ENCODE measurements at regions not wholly inside any gene's neighbourhood (a gene's known extent, or its start where the extent isn't known, plus 50 kb on each side); places are given as distances from the start of the nearest gene placed in this dataset.

DNA sequence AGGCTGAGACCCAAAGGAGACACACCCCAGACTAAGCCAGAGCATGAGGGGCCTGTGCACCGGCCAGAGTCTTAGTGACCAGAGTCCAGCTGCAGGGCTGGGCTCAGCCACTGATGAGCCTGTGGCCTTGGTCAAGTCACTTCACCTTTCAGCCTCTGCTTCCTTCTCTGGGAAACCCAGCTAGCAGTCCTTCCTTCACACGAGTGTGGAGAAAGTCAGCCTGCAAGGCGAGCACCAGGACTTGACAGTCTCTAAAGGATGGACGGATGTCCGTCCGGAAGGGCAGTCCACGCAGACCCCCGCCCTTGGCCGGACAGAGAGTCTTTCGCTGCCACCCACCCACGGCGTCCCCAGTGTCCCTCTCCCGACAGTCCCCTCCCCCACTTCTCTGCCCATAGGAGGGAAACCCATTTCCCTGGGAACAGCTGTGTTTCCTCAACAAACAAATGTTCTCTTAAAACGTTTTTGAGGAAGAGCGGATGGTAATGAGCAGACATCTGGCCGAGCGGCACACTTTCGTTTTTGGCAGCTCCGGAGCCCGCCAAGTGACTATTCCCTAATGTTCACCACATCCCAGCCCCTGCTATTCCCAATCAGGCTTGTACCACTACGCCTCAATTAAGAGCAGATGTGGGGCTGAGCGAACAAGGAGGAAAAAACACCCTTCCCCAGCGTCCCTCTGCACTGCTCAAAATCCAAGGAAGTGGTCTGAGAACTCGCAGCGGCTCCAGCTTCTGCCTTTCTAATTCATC is 129.1 kb upstream of the SMAD3 start:
- peak; percentile 68 for DNase-seq (ENCODE audit: low spot score)

GRCh38 chr15:66936861-66937582 is 128.4 kb upstream of the SMAD3 start:
- ATAC-seq = peak; percentile 14
- intact Hi-C loops (cut with DNase I) = no loop called here
- DNase-seq (ENCODE audit: low spot score) = peak; percentile 37

More for the DNA sequence above, 129.1 kb upstream of the SMAD3 start:
- peak; percentile 85 for ATAC-seq
- intact Hi-C loops (cut with DNase I) = no loop called here

DNA sequence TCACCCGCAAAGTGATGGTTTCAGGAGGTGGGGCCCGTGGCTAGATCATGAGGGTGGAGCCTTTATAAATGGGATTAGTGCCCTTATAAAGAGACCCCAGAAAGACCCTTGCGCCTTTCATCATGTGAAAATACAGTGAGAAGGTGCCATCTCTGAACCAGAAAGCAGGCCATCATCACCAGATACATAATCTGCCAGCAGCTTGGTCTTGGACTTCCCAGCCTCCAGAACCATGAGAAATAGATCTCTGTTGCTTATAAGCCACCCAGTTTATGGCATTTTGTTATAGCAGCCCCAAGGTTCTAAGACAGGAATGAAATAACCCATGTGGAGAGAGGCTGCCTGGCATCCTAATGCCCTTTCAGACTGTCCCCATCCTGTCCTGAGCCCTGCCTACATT is 127.8 kb upstream of the SMAD3 start:
- ATAC-seq (no peak), DNase-seq (ENCODE audit: low spot score) (no peak)
- intact Hi-C loops (cut with DNase I) = no loop called here

DNA sequence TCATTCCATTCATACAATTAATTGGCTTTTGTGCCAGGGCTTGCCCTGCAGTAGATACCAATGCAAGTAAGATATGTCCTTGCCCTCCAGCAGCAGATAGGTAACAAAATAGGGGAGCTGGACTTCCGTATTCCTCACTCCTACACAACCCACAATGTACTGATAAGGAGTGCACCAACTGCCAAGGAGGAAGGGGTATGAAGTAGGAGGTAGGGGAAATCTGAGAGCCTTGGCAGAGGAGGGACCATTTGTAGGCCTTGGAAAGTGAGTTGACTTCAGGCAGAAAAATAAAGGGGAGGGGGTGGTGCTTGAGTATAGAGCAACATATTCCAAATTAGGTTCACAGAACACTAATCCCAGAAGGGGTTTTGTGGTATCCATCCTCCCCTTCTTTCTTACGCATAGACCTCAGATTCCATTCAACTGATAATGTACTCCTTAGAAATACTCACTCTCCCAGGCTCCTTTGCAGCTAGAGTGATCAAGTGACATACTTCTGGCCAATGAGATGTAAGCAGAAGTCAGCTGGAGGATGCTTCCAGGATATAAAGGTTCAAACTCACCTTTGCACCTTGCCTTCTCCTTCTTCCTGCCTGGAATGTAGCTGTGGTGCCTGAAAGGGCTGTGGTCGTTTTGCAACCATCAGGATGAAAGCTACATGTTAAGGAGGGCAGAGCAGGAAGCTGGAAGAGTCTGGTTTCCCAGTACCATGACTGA is 127.1 kb upstream of the SMAD3 start:
- intact Hi-C loops (cut with DNase I) = no loop called here
- DNase-seq (ENCODE audit: low spot score) = peak; percentile 6
- no peak for ATAC-seq

- ATAC-seq (no peak), DNase-seq (ENCODE audit: low spot score) (no peak)
- intact Hi-C loops (cut with DNase I) = no loop called here
Observed at GRCh38 chr15:66939016-66939415, 126.4 kb upstream of the SMAD3 start.

- ATAC-seq = no peak
Observed at GRCh38 chr15:66939451-66940023, 125.9 kb upstream of the SMAD3 start.

DNA sequence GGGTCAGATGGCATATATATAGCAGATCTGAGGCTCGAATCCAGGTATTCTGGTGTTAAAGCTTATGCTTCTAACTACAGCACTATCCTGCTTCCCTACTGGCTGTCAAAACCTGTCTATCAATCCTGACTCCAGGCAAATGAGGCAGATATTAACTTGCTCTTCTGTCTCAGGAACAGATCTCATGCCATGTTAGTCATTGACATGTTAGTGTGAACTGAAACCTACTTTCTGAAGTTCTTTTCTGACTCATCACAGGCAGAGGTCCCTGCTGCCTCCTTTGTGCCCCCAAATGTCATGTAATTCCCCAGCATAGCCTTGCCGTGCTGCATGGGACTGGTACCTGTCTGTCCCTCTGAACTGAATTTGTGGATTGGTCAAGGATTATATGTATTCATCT is 125.0 kb upstream of the SMAD3 start:
- intact Hi-C loops (cut with DNase I) = loop anchor here (10.0 kb wide), 1 partner anchor 374 kb away; no protein-coding TSS in a partner anchor
- ATAC-seq = no peak
- peak; percentile 12 for DNase-seq (ENCODE audit: low spot score)

More at GRCh38 chr15:66939451-66940023, 125.9 kb upstream of the SMAD3 start:
- peak; percentile 33 for DNase-seq (ENCODE audit: low spot score)
- intact Hi-C loops (cut with DNase I) = loop anchor here (10.0 kb wide), 1 partner anchor 375 kb away; no protein-coding TSS in a partner anchor

GRCh38 chr15:66941108-66941711 is 124.2 kb upstream of the SMAD3 start:
- DNase-seq (ENCODE audit: low spot score) (peak; percentile 60), ATAC-seq (peak; percentile 31)
- intact Hi-C loops (cut with DNase I) = loop anchor here (10.0 kb wide), 1 partner anchor 374 kb away; no protein-coding TSS in a partner anchor

DNA sequence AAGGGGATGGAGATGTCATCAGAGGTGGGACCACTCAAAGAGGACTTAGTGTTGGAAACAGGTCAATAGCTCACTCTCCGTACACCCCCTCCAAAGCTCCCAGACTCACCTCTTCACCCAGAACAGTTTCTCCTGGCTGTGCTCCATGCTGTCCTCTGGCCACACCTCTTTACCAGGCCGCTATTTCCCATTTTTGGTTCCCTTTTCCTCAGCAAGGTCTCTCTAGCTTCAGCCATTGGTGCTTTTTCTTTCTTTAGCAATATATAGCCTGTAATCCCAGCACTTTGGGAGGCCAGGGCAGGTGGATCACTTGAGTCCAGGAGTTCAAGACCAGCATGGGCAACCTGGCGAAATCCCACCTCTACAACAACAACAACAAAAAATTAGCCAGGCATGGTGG is 123.6 kb upstream of the SMAD3 start:
- intact Hi-C loops (cut with DNase I) = loop anchor here (10.0 kb wide), 1 partner anchor 373 kb away; no protein-coding TSS in a partner anchor
- ATAC-seq = peak; percentile 8
- no peak for DNase-seq (ENCODE audit: low spot score)

DNA sequence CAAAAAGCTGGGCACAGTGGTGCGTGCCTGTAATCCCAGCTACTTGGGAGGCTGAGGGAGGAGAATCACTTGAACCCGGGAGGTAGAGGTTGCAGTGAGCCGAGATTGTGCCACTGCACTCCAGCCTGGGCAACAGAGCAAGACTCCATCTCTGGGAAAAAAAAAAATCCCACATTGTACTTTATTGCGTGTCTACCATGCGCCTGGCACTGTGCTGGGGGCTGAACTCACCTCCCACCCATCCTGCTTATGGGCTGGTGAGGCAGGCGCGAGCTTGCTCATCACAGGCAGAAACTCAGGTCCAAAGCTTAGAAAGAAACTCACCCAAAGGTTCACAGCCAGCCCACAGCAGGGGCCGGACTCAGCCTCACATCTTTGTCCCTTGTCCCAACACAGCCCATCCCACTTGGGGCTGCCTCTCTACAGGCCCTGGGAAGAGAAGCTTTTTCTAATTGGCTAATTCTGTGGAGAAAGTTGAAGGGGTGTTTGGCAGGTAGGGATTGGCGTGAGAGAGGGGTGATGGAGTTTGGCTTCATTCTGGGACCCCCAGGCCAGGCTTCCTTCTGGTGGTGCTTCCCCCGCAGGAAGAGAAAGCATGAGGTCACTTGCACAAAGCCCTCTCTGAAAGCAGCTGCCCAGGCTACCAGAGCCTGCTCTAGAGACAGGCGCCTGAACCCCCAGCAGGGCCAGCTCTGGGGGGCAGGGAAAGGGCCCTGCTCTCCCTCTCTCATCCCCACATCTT is 122.6 kb upstream of the SMAD3 start:
- ATAC-seq = no peak
- intact Hi-C loops (cut with DNase I) = loop anchor here (10.0 kb wide), 1 partner anchor 372 kb away; no protein-coding TSS in a partner anchor
- peak; percentile 2 for DNase-seq (ENCODE audit: low spot score)

- DNase-seq (ENCODE audit: low spot score) (no peak), ATAC-seq (no peak)
- intact Hi-C loops (cut with DNase I) = loop anchor here (10.0 kb wide), 1 partner anchor 371 kb away; no protein-coding TSS in a partner anchor
Observed at GRCh38 chr15:66943456-66944095, 121.8 kb upstream of the SMAD3 start.

DNA sequence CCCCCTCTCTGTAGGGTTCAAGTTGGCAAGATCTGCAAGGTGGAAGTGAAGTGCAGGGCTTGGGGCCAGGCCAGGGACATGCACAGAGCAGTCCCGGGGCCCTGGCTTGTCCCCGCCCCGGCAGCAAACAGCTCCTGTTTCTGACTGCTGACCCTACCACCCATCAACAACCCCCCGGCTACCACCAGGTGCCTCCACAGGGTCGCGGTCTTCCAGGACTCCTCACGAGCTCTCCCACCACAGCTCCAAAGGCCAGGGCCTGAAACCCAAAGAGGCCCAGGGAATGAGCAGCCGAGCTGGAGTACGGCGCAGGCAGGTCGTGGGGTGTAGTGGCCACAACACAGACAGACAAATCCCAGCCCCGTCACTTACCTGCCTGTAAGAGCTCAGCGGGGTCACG is 121.3 kb upstream of the SMAD3 start:
- ATAC-seq (no peak), DNase-seq (ENCODE audit: low spot score) (no peak)
- intact Hi-C loops (cut with DNase I) = loop anchor here (10.0 kb wide), 1 partner anchor 371 kb away; no protein-coding TSS in a partner anchor

DNA sequence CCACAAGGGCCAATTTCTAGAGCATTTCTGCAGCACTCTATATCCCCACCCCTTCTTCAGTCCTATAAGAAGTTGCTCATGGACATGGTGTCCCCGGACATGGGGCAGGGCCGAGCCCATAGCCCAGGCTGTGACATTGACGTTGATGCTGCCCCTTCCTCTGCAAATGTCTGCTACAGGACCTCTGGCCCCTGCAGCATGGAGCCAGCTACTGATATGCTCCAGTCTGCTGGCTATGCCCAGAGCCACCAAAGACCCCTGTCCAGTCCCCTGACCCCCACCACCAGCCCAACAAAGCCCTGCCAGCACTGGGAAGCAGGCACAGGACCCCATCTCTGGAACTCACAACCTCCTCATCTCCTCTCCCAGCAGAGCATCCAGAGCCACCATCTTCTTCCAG is 120.1 kb upstream of the SMAD3 start:
- ATAC-seq (no peak), DNase-seq (ENCODE audit: low spot score) (no peak)
- intact Hi-C loops (cut with DNase I) = loop anchor here (5.0 to 10.0 kb wide), 2 partner anchors 370 to 892 kb away; no protein-coding TSS in a partner anchor

GRCh38 chr15:66945842-66946241 is 119.6 kb upstream of the SMAD3 start:
- DNase-seq (ENCODE audit: low spot score) = no peak
- ATAC-seq = no peak

GRCh38 chr15:66946578-66947164 is 118.7 kb upstream of the SMAD3 start:
- ATAC-seq = peak; percentile 72
- peak; percentile 83 for DNase-seq (ENCODE audit: low spot score)
- intact Hi-C loops (cut with DNase I) = loop anchor here (5.0 to 10.0 kb wide), 2 partner anchors 368 to 891 kb away; no protein-coding TSS in a partner anchor

More at GRCh38 chr15:66945842-66946241, 119.6 kb upstream of the SMAD3 start:
- intact Hi-C loops (cut with DNase I) = loop anchor here (5.0 to 10.0 kb wide), 2 partner anchors 369 to 891 kb away; no protein-coding TSS in a partner anchor

GRCh38 chr15:66947471-66947870 is 117.9 kb upstream of the SMAD3 start:
- ATAC-seq (no peak), DNase-seq (ENCODE audit: low spot score) (no peak)

DNA sequence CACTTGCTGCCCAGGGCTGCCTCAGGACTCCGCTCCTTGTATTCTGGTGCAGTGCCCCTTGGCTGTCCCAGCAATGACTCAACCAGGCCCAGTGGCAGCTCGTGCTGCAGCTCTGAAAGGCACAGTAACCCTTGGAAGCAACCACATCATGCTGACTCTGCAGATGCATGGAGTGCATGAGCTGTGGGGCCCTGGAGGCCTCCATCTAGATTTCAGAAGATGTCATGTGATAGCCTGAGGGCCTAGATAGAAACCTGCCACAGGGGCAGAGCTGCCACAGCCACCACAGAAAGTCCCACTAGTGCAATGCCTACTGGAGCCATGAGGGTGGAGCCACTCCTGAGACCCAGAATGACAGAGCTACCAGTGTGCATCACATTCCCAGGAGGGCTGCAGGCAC is 117.1 kb upstream of the SMAD3 start:
- intact Hi-C loops (cut with DNase I) = loop anchor here (5.0 to 10.0 kb wide), 2 partner anchors 367 to 889 kb away; no protein-coding TSS in a partner anchor
- ATAC-seq (no peak), DNase-seq (ENCODE audit: low spot score) (no peak)

More at GRCh38 chr15:66947471-66947870, 117.9 kb upstream of the SMAD3 start:
- intact Hi-C loops (cut with DNase I) = loop anchor here (5.0 to 10.0 kb wide), 2 partner anchors 367 to 890 kb away; no protein-coding TSS in a partner anchor

Measured in sciatic nerve (tissue), 2 donors.